ENCODE measurements at regions not wholly inside any gene's neighbourhood (a gene's known extent, or its start where the extent isn't known, plus 50 kb on each side); places are given as distances from the start of the nearest gene placed in this dataset.

GRCh38 chr22:35173655-35174054 is 83.6 kb upstream of the HMGXB4 start:
- TF ChIP-seq CHD7 (IDR thresholded peaks at IDR 0.05; ENCODE audit: insufficient replicate concordance, low read length) (no peak), POLR2AphosphoS5 (IDR thresholded peaks at IDR 0.05; ENCODE audit: low read depth, low read length) (no peak), POLR2A (IDR thresholded peaks at IDR 0.05; ENCODE audit: control extremely low read depth in 1 of 2, low read depth in 2 of 2, low read length in 2 of 2) (no peak), EGR1 (IDR thresholded peaks at IDR 0.05; ENCODE audit: borderline replicate concordance, low read depth, low read length) (no peak), USF2 (IDR thresholded peaks at IDR 0.05; ENCODE audit: low read length) (no peak)

Measured in H1 (cell line).